Cardiac muscle cell (in vitro differentiated cells and primary cell): ENCODE measurements at regions not wholly inside any gene's neighbourhood (a gene's known extent, or its start where the extent isn't known, plus 50 kb on each side); places are given as distances from the start of the nearest gene placed in this dataset.

Source experiments
- DNase-seq, 2 donors: peaks; one replicate each; pipeline versions ENCODE4 v3.0.0 to v3.0.0-alpha.2; 2010 to 2017; ENCODE audit warnings: low read depth in 1 of 2, low spot score in 1 of 2
- H3K27ac ChIP-seq: fragments of 200-600 bp; sonication (generic); 2 replicates; pipeline ENCODE4 v1.5.1; 2016
- H3K27me3 ChIP-seq: fragments of 200-600 bp; sonication (generic); 2 replicates; pipeline ENCODE4 v1.6.0; 2016; ENCODE audit warnings: control low read depth
- H3K36me3 ChIP-seq: fragments of 200-600 bp; sonication (generic); 2 replicates; pipeline ENCODE4 v1.5.1; 2016; ENCODE audit warnings: control low read depth
- H3K4me1 ChIP-seq: fragments of 200-600 bp; sonication (generic); 2 replicates; pipeline ENCODE4 v1.8.1; 2017; ENCODE audit warnings: low read depth, mild to moderate bottlenecking, mixed run types
- H3K4me3 ChIP-seq: fragments of 200-600 bp; sonication (generic); 2 replicates; pipeline ENCODE4 v1.5.1; 2016; ENCODE audit warnings: mild to moderate bottlenecking
- H3K9me3 ChIP-seq: fragments of 200-600 bp; sonication (generic); 2 replicates; pipeline ENCODE4 v1.5.1; 2017; ENCODE audit warnings: low read depth, mild to moderate bottlenecking, control low read depth
- TF ChIP-seq, protein P1 (sequence below): IDR thresholded peaks from 2 replicates; pipeline ENCODE4 v1.5.1; 2012; ENCODE audit warnings: low read depth, mild to moderate bottlenecking, low read length

- Histone ChIP-seq H3K27me3 (no peaks in the 10 kb centered on the region), H3K4me1 (no peaks in the 10 kb centered on the region), H3K27ac (no peak overlapping the region), H3K4me3 (no peak overlapping the region), H3K9me3 (no peaks in the 10 kb centered on the region), H3K36me3 (no peaks in the 10 kb centered on the region)
- TF ChIP-seq, protein P1, sequence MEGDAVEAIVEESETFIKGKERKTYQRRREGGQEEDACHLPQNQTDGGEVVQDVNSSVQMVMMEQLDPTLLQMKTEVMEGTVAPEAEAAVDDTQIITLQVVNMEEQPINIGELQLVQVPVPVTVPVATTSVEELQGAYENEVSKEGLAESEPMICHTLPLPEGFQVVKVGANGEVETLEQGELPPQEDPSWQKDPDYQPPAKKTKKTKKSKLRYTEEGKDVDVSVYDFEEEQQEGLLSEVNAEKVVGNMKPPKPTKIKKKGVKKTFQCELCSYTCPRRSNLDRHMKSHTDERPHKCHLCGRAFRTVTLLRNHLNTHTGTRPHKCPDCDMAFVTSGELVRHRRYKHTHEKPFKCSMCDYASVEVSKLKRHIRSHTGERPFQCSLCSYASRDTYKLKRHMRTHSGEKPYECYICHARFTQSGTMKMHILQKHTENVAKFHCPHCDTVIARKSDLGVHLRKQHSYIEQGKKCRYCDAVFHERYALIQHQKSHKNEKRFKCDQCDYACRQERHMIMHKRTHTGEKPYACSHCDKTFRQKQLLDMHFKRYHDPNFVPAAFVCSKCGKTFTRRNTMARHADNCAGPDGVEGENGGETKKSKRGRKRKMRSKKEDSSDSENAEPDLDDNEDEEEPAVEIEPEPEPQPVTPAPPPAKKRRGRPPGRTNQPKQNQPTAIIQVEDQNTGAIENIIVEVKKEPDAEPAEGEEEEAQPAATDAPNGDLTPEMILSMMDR, result no peak
- no peak for DNase-seq
Measured at GRCh38 chr10:44589181-44589943, 204.5 kb upstream of the CXCL12 start.

DNA sequence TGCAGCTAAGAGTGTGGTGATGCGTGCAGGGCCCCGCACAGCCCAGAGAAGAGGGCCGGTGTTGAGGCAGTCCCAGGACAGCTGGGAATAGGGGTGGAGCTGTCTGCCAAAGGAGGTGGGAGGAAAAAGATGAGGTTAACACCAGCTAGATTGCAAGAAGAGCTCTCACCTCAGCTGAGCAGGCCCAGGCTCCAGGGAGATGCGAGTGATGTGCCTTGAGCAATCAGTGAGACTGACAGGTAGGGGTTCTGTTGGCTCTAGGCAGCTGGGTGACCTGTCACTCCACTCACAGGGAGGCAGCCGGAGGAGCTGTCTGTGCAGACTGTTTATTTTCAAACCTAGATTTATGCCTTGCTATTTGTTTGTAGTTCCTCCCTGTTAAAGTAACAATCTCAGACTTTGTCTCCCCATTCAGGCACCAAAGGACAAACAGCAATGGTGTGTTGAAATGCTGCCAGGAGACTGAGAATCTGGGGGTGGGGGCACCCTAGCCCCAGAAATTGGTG, 205.1 kb upstream of the CXCL12 start:
- no peaks in the 10 kb centered on the region for H3K4me1 ChIP-seq
- TF ChIP-seq, protein P1, result no peak
- DNase-seq, result no peak

DNA sequence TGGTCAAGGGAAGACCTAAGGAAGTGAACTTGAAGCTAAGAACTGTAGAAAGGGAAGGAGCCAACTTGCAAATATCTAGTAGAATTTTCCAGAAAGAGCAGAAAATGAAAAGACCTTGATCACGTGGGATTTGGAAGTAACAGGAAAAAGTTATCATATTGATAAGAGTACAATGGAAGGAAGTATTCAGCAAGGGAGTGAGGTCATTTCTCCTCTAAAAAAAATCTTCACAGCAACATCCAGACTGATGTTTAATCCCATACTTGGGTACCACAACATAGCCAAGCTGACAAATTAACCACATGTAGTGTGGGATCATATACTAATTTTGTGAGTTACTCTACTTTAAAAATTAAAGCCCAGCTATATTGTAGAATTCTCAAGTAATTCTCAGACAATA, 207.0 kb upstream of the CXCL12 start:
- H3K36me3 ChIP-seq, result no peaks in the 10 kb centered on the region

More for the DNA sequence above, 205.1 kb upstream of the CXCL12 start:
- Histone ChIP-seq H3K27ac (no peak overlapping the region), H3K9me3 (no peaks in the 10 kb centered on the region), H3K36me3 (no peaks in the 10 kb centered on the region), H3K27me3 (no peaks in the 10 kb centered on the region), H3K4me3 (no peak overlapping the region)

GRCh38 chr10:44593952-44594351, 209.1 kb upstream of the CXCL12 start:
- DNase-seq, result no peak
- Histone ChIP-seq H3K4me3 (no peak overlapping the region), H3K36me3 (no peaks in the 10 kb centered on the region), H3K4me1 (no peaks in the 10 kb centered on the region), H3K9me3 (no peaks in the 10 kb centered on the region), H3K27ac (no peak overlapping the region), H3K27me3 (no peaks in the 10 kb centered on the region)
- TF ChIP-seq, protein P1, result no peak

More for the DNA sequence above, 207.0 kb upstream of the CXCL12 start:
- Histone ChIP-seq H3K27me3 (no peaks in the 10 kb centered on the region), H3K27ac (no peak overlapping the region), H3K4me1 (no peaks in the 10 kb centered on the region), H3K4me3 (no peak overlapping the region), H3K9me3 (no peaks in the 10 kb centered on the region)
- TF ChIP-seq, protein P1, result no peak
- no peak for DNase-seq

DNA sequence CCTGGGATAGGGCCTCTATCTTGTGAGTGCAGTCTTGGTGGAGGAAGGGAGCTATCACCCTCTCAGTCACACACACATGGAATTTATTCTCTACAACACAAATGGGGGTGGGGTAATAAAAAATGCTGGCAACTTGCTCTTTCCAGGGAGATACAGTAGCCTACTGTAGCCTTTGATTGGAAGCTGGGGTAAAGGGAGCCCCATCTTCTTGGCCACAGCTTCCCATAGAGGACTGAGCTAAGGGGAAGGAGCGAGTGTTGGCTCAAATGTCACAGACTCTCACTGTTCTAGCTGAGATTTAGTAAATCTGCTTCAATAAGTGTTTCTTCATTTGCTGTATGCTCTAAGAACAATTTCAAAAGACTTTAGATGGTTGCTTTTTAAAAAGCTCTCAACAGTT, 222.2 kb upstream of the CXCL12 start:
- Histone ChIP-seq H3K4me1 (no peaks in the 10 kb centered on the region), H3K9me3 (no peaks in the 10 kb centered on the region)

More for the DNA sequence above, 222.2 kb upstream of the CXCL12 start:
- Histone ChIP-seq H3K4me3 (no peak overlapping the region), H3K27me3 (peaks cover 2% of the 10 kb centered on the region), H3K36me3 (no peaks in the 10 kb centered on the region), H3K27ac (no peak overlapping the region)
- TF ChIP-seq, protein P1, result no peak
- DNase-seq, result no peak
